Endodermal cell (in vitro differentiated cells): ENCODE measurements at regions not wholly inside any gene's neighbourhood (a gene's known extent, or its start where the extent isn't known, plus 50 kb on each side); places are given as distances from the start of the nearest gene placed in this dataset.
A peak's percentile ranks its signal among the peaks of the same experiment; 100 is the strongest.
"Not testable (repeated sequence)": the region's sequence is repeated elsewhere in the genome, so short reads cannot be mapped to it uniquely, and the experiment has no call there.

Experiments
- DNase-seq: peaks from one replicate; pipeline ENCODE4 v3.0.0-alpha.2; 2017
- H3K27ac ChIP-seq: 2 replicates; pipeline ENCODE4 v1.5.1; 2013; ENCODE audit warnings: mild to moderate bottlenecking, low read depth, low read length, moderate library complexity
- H3K27me3 ChIP-seq: 2 replicates; pipeline ENCODE4 v1.6.1; 2013; ENCODE audit warnings: mild to moderate bottlenecking, low read length, moderate library complexity; ENCODE audit not compliant: insufficient read depth, control insufficient read depth, poor library complexity, severe bottlenecking
- H3K36me3 ChIP-seq: 2 replicates; pipeline ENCODE4 v1.7.0; 2013; ENCODE audit warnings: mild to moderate bottlenecking, low read length, moderate library complexity; ENCODE audit not compliant: control insufficient read depth, insufficient read depth
- H3K4me1 ChIP-seq: one replicate; pipeline ENCODE4 v1.7.0; 2013; ENCODE audit warnings: low read length; ENCODE audit not compliant: control insufficient read depth, insufficient read depth
- H3K4me3 ChIP-seq: 2 replicates; pipeline ENCODE4 v1.5.1; 2013; ENCODE audit warnings: mild to moderate bottlenecking, low read length, moderate library complexity
- H3K9ac ChIP-seq: 2 replicates; pipeline ENCODE4 v1.6.1; 2013; ENCODE audit warnings: mild to moderate bottlenecking, low read length, moderate library complexity; ENCODE audit not compliant: poor library complexity, severe bottlenecking; ENCODE audit errors: extremely low read depth
- H3K9me3 ChIP-seq: 2 replicates; pipeline ENCODE4 v1.6.1; 2013; ENCODE audit warnings: mild to moderate bottlenecking, low read length, moderate library complexity; ENCODE audit not compliant: control insufficient read depth
- H3K27ac Mint-ChIP-seq: 2 replicates; pipeline ENCODE4 v1.8.0; 2020; ENCODE audit warnings: mixed read lengths
- H3K27me3 Mint-ChIP-seq: 2 replicates; pipeline ENCODE4 v1.8.0; 2021; ENCODE audit warnings: mild to moderate bottlenecking, mixed read lengths; ENCODE audit not compliant: insufficient read depth
- H3K36me3 Mint-ChIP-seq: 2 replicates; pipeline ENCODE4 v1.8.0; 2020; ENCODE audit warnings: low read depth, mixed read lengths
- H3K4me1 Mint-ChIP-seq: 2 replicates; pipeline ENCODE4 v1.8.0; 2020; ENCODE audit warnings: mixed read lengths
- H3K4me3 Mint-ChIP-seq: 2 replicates; pipeline ENCODE4 v1.8.0; 2020; ENCODE audit warnings: mild to moderate bottlenecking, moderate library complexity, mixed read lengths
- H3K9me3 Mint-ChIP-seq: 2 replicates; pipeline ENCODE4 v1.8.0; 2020; ENCODE audit warnings: mild to moderate bottlenecking, mixed read lengths
- WGBS, 2 experiments: methylation state at CpG; one replicate each; pipeline versions ENCODE4 v1.1.5 to v1.1.7; 2013; ENCODE audit warnings: missing lambda C conversion rate in 2 of 2, mixed read lengths in 1 of 2; ENCODE audit not compliant: insufficient coverage in 1 of 2, insufficient read length in 1 of 2; 5-methylcytosine and 5-hydroxymethylcytosine counted together
- TF ChIP-seq, protein P1 (sequence below): fragments of 200-600 bp; sonication (generic); conservative IDR thresholded peaks from 2 replicates; pipeline ENCODE4 v1.5.0; 2021; ENCODE audit warnings: antibody characterized with exemption, mild to moderate bottlenecking

DNA sequence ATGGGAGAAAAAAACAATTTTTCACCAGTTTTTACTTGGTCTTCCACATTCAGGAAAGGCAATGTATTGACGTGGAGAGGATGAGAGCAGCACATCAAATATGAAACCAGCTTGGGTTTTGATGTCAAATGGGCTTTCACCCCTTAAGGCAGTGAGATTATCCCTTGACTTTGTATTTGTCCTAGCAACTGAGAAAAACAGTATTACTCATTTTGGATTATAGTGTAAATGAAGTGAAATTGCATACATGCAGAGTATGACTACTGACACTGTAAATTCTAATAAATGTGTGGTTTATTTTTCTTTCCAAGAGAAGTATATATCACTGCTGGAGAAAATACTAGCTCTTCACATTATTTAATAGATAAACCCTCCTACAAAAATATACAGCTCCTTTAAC is 863.6 kb upstream of the IGFBP7 start:
- no peak for DNase-seq
- Mint-ChIP-seq H3K36me3 (no peaks in the 10 kb centered on the region), H3K4me1 (peaks cover 11% of the 10 kb centered on the region), H3K27ac (no peak overlapping the region), H3K27me3 (peaks cover 2% of the 10 kb centered on the region), H3K4me3 (no peak overlapping the region), H3K9me3 (peaks cover 8% of the 10 kb centered on the region)
- peaks cover 9% of the 10 kb centered on the region for H3K9me3 ChIP-seq
- 95 to 100% methylated on average over 1 of the region's 1 CpG for WGBS, 2 experiments
- peaks cover 6% of the 10 kb centered on the region for H3K4me1 ChIP-seq
- TF ChIP-seq, protein P1, sequence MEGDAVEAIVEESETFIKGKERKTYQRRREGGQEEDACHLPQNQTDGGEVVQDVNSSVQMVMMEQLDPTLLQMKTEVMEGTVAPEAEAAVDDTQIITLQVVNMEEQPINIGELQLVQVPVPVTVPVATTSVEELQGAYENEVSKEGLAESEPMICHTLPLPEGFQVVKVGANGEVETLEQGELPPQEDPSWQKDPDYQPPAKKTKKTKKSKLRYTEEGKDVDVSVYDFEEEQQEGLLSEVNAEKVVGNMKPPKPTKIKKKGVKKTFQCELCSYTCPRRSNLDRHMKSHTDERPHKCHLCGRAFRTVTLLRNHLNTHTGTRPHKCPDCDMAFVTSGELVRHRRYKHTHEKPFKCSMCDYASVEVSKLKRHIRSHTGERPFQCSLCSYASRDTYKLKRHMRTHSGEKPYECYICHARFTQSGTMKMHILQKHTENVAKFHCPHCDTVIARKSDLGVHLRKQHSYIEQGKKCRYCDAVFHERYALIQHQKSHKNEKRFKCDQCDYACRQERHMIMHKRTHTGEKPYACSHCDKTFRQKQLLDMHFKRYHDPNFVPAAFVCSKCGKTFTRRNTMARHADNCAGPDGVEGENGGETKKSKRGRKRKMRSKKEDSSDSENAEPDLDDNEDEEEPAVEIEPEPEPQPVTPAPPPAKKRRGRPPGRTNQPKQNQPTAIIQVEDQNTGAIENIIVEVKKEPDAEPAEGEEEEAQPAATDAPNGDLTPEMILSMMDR, result no peak
- H3K4me3 ChIP-seq, result no peak overlapping the region
- H3K9ac ChIP-seq, result no peak overlapping the region
- H3K27me3 ChIP-seq, result peaks cover 1% of the 10 kb centered on the region
- no peak overlapping the region for H3K27ac ChIP-seq
- H3K36me3 ChIP-seq, result no peaks in the 10 kb centered on the region

DNA sequence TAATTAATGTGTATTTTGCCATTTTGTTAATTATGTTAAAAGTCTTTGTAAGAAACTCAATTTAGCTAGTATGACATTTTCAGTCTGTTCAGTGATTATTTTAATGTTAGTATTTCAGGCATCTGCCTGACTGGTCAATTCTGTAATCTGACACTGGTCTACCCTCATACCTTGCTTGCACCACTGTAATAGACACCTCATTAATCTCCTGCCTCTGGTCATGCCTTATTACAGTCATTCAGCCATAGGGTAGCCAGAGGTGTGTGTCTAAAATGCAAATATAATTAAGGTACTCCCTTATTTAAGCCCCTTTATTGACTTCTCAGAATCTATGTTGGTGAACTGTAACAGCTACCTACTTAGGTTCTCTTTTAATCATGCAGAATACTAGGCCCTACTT is 861.1 kb upstream of the IGFBP7 start:
- TF ChIP-seq, protein P1, result no peak
- Mint-ChIP-seq H3K4me3 (no peak overlapping the region), H3K4me1 (peaks cover 11% of the 10 kb centered on the region), H3K27ac (no peak overlapping the region), H3K9me3 (peaks cover 29% of the 10 kb centered on the region), H3K27me3 (no peaks in the 10 kb centered on the region), H3K36me3 (peaks cover 8% of the 10 kb centered on the region)
- H3K36me3 ChIP-seq, result no peaks in the 10 kb centered on the region
- H3K4me3 ChIP-seq, result no peak overlapping the region
- no peak for DNase-seq
- peak overlapping the region; percentile 9 for H3K9ac ChIP-seq
- H3K27me3 ChIP-seq, result no peaks in the 10 kb centered on the region
- peaks cover 24% of the 10 kb centered on the region for H3K9me3 ChIP-seq
- H3K4me1 ChIP-seq, result peaks cover 6% of the 10 kb centered on the region
- H3K27ac ChIP-seq, result no peak overlapping the region

DNA sequence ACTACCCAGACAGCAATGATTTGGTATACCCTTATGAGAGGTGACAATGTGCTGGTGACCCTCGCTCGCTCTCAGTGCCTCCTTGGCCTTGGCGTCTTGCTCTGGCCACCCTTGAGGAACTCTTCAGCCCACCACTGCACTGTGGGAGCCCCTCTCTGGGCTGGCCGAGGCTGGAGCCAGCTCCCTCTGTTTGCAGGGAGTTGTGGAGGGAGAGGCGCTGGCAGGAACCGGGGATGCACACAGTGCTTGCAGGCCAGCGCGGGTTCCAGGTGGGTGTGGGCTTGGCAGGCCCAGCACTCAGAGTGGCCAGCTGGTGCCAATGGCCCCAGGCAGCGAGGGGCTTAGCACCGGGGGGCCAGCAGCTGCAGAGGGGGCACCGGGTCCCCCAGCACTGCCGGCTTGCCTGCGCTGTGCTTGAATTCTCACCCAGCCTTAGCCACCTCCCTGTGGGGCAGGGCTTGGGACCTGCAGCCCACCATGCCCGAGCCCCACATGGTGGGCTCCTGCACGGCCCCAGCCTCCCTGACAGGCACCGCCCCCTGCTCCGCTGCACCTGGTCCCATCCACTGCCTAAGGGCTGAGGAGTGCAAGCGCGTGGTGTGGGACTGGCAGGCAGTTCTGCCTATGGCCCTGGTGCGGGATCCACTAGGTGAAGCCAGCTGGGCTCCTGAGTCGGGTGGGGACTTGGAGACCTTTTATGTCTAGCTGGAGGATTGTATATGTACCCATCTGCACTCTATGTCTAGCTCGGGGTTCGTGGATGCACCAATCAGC is 857.0 kb upstream of the IGFBP7 start:
- Histone ChIP-seq H3K4me3 (no peak overlapping the region), H3K36me3 (no peaks in the 10 kb centered on the region), H3K9me3 (peaks cover 24% of the 10 kb centered on the region), H3K9ac (no peak overlapping the region), H3K27ac (no peak overlapping the region), H3K27me3 (no peaks in the 10 kb centered on the region), H3K4me1 (no peaks in the 10 kb centered on the region)
- DNase-seq, result no peak
- Mint-ChIP-seq H3K4me1 (peaks cover 6% of the 10 kb centered on the region), H3K9me3 (peaks cover 51% of the 10 kb centered on the region), H3K36me3 (peaks cover 9% of the 10 kb centered on the region), H3K27ac (no peak overlapping the region), H3K27me3 (no peaks in the 10 kb centered on the region), H3K4me3 (no peak overlapping the region)
- TF ChIP-seq, protein P1, result no peak
- WGBS, 2 experiments, result 94 to 95% methylated on average over 8 to 23 of the region's 23 CpGs

DNA sequence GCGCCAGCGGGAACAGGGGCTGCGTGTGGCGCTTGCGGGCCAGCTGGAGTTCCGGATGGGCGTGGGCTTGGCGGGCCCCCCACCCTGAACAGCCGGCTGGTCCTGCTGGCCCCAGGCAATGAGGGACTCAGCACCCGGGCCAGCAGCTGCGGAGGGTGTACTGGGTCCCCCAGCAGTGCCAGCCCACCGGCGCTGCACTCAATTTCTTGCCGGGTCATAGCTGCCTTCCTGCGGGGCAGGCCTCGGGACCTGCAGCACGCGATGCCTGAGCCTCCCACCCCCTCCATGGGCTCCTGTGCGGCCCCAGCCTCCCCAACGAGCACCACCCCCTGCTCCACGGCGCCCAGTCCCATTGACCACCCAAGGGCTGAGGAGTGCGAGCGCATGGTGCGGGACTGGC is 855.2 kb upstream of the IGFBP7 start:
- not testable (repeated sequence) for H3K27ac Mint-ChIP-seq, H3K4me1 ChIP-seq, H3K36me3 Mint-ChIP-seq, H3K4me1 Mint-ChIP-seq, H3K36me3 ChIP-seq, H3K4me3 Mint-ChIP-seq, H3K9ac ChIP-seq, H3K27ac ChIP-seq, DNase-seq, H3K4me3 ChIP-seq, H3K27me3 ChIP-seq, H3K27me3 Mint-ChIP-seq
- peaks cover 51% of the 10 kb centered on the region for H3K9me3 Mint-ChIP-seq
- WGBS, 2 experiments, result 93 to 95% methylated on average over 4 to 25 of the region's 25 CpGs
- H3K9me3 ChIP-seq, result peaks cover 24% of the 10 kb centered on the region
